ENCODE measurements at regions not wholly inside any gene's neighbourhood (a gene's known extent, or its start where the extent isn't known, plus 50 kb on each side); places are given as distances from the start of the nearest gene placed in this dataset.

DNA sequence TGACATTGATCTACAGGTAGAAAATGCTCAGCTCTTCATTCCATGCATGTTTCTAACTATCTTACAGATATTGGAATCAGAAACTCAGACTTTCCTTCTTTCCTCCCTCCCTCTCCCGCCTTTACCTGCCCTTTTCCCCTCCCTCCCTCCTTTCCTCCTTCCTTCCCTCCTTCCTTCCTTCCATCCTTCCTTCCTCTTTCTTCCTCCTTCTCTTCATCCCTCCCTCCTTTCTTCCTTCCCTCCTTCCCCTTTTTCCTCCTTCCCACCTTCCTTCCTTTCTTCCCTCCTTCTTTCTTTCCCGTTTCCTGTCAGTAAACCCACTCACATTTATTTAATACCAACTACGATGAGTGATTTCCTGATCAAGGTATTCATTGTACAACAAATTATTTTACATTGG lies 113.4 kb upstream of the IRS2 start:
- Mint-ChIP-seq H3K27ac (peak overlapping the region; percentile 58), H3K4me3 (peak overlapping the region; percentile 26), H3K4me1 (peaks cover 14% of the 10 kb centered on the region), H3K27me3 (ENCODE audit: low read depth) (no peaks in the 10 kb centered on the region), H3K9me3 (peaks cover 10% of the 10 kb centered on the region), H3K36me3 (no peaks in the 10 kb centered on the region)
- TF ChIP-seq, protein P1, sequence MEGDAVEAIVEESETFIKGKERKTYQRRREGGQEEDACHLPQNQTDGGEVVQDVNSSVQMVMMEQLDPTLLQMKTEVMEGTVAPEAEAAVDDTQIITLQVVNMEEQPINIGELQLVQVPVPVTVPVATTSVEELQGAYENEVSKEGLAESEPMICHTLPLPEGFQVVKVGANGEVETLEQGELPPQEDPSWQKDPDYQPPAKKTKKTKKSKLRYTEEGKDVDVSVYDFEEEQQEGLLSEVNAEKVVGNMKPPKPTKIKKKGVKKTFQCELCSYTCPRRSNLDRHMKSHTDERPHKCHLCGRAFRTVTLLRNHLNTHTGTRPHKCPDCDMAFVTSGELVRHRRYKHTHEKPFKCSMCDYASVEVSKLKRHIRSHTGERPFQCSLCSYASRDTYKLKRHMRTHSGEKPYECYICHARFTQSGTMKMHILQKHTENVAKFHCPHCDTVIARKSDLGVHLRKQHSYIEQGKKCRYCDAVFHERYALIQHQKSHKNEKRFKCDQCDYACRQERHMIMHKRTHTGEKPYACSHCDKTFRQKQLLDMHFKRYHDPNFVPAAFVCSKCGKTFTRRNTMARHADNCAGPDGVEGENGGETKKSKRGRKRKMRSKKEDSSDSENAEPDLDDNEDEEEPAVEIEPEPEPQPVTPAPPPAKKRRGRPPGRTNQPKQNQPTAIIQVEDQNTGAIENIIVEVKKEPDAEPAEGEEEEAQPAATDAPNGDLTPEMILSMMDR (IDR thresholded peaks at IDR 0.05; ENCODE audit: unreplicated experiment), result no peak
- DNase-seq (ENCODE audit: low spot score in 2 of 2, unreplicated experiment in 2 of 2), result no peak

DNA sequence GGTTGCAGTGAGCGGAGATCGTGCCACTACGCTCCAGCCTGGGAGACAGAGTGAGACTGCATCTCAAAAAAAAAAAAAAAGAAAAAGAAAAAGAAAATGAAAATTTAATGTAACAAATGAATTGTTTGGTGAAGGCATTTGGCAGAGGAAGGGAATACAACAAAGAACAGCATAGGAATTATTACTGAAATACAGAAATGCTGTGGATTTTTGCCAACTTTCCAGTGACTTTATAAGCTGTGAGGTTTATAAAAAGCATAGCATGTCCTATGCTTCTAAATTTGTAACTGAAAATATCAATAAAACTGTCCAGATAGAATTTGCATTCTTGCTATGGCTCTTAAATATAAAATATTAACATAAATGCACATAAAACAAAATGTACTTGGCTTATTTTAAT lies 112.9 kb upstream of the IRS2 start:
- Mint-ChIP-seq H3K4me3 (no peak overlapping the region), H3K27ac (no peak overlapping the region), H3K27me3 (ENCODE audit: low read depth) (no peaks in the 10 kb centered on the region), H3K4me1 (peaks cover 14% of the 10 kb centered on the region), H3K36me3 (no peaks in the 10 kb centered on the region), H3K9me3 (peaks cover 10% of the 10 kb centered on the region)
- TF ChIP-seq, protein P1 (IDR thresholded peaks at IDR 0.05; ENCODE audit: unreplicated experiment), result no peak
- DNase-seq (ENCODE audit: low spot score in 2 of 2, unreplicated experiment in 2 of 2), result no peak

DNA sequence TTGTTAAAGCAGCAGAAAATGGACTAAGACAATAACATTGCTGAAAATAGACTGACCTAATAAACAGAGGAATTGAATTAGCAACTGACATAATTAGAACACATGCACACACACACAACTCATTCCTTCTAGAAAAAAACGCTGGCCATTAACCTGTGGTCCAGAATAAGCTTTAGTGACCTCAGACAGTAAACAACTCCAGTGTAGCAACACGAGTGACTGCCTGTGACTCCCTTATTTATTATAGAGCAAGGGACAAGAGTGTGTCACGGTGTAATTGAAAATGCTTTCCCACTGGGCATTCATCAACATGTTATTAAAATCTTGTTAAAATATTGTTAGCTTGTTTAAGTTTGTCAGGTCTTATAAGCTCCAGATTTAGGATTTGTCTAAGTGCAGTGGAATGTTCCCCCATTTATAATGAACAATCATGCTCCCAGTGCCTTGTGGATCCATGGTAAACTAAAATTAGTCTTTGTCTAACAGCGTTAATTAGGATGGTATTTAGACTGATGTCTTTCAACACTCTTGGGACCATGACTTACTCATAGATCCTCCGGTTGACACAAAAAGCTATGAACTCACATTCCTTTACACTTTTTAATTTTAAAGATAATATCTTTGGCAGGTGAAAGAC lies 111.7 kb upstream of the IRS2 start:
- Mint-ChIP-seq H3K36me3 (no peaks in the 10 kb centered on the region), H3K4me1 (peaks cover 14% of the 10 kb centered on the region)

DNA sequence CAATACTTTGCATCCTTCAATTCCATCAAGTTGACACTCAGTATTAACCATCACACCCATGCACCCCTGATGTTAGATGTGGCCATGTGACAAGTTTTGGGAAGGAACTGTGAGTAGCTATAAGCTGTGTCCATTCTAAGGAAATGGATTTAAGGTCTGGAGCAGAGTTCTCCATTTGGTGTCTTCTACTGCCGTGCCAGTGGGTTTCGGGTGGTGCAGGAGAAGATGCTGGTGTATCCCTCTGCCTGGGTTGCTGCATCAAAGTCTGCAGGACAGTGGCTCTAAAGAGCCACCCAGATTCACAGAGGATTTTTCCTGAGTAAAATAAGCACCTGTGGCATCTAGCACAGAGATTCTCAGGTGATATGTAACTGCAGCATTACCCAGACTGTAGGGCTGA lies 105.7 kb upstream of the IRS2 start:
- H3K27me3 Mint-ChIP-seq (ENCODE audit: low read depth), result peaks cover 2% of the 10 kb centered on the region
- no peak for DNase-seq (ENCODE audit: low spot score in 2 of 2, unreplicated experiment in 2 of 2)

More for the DNA sequence above, 111.7 kb upstream of the IRS2 start:
- peaks cover 5% of the 10 kb centered on the region for H3K9me3 Mint-ChIP-seq
- TF ChIP-seq, protein P1 (IDR thresholded peaks at IDR 0.05; ENCODE audit: unreplicated experiment), result no peak
- DNase-seq (ENCODE audit: low spot score in 2 of 2, unreplicated experiment in 2 of 2), result no peak
- no peaks in the 10 kb centered on the region for H3K27me3 Mint-ChIP-seq (ENCODE audit: low read depth)
- H3K4me3 Mint-ChIP-seq, result no peak overlapping the region
- no peak overlapping the region for H3K27ac Mint-ChIP-seq

DNA sequence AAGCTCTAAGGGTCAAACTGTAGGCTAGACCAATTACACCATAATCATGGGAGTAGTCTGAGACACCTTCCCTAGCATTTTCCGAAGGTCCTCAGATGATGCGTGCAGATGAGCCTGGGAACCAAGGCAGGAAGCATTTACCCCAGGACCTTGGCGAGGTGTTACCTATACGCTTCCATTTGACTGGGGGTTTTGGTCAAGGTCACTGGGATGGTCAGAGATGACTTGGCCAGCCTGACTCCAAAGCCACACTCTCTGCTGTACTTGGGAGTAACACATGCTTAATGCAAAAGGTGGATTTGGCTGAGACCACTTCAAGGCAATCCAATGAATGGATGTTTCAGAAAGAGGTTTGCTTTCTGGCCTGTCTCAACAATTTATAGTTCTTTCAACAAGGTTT lies 98.9 kb upstream of the IRS2 start:
- Mint-ChIP-seq H3K4me1 (no peaks in the 10 kb centered on the region), H3K4me3 (no peak overlapping the region), H3K27me3 (ENCODE audit: low read depth) (peaks cover 5% of the 10 kb centered on the region), H3K9me3 (peaks cover 12% of the 10 kb centered on the region), H3K27ac (no peak overlapping the region), H3K36me3 (peaks cover 3% of the 10 kb centered on the region)
- no peak for DNase-seq (ENCODE audit: low spot score in 2 of 2, unreplicated experiment in 2 of 2)
- TF ChIP-seq, protein P1 (IDR thresholded peaks at IDR 0.05; ENCODE audit: unreplicated experiment), result no peak

More for the DNA sequence above, 105.7 kb upstream of the IRS2 start:
- no peaks in the 10 kb centered on the region for H3K4me1 Mint-ChIP-seq
- TF ChIP-seq, protein P1 (IDR thresholded peaks at IDR 0.05; ENCODE audit: unreplicated experiment), result no peak
- no peak overlapping the region for H3K4me3 Mint-ChIP-seq
- peaks cover 12% of the 10 kb centered on the region for H3K9me3 Mint-ChIP-seq
- peaks cover 3% of the 10 kb centered on the region for H3K36me3 Mint-ChIP-seq
- H3K27ac Mint-ChIP-seq, result no peak overlapping the region
